Bronchial epithelial cell (primary cell): ENCODE measurements at regions not wholly inside any gene's neighbourhood (a gene's known extent, or its start where the extent isn't known, plus 50 kb on each side); places are given as distances from the start of the nearest gene placed in this dataset.

ENCODE experiments used
- DNase-seq: peaks from one replicate; pipeline ENCODE4 v3.0.0-alpha.2; 2010; ENCODE audit warnings: low read depth
- FAIRE-seq: peaks from 2 replicates; lab custom pipeline; 2011; peaks lifted over from hg19 to GRCh38; lab: Jason Lieb, UNC
- H3K27me3 ChIP-seq: 2 replicates; pipeline ENCODE4 v1.5.1; 2011; ENCODE audit warnings: low read length; ENCODE audit not compliant: control insufficient read depth, insufficient read depth
- H3K36me3 ChIP-seq: 2 replicates; pipeline ENCODE4 v1.5.1; 2011; ENCODE audit warnings: low read length; ENCODE audit not compliant: control insufficient read depth, insufficient read depth
- H3K4me3 ChIP-seq: 2 replicates; pipeline ENCODE4 v1.5.1; 2011; ENCODE audit warnings: mild to moderate bottlenecking, low read depth, low read length, control low read depth
- CTCF ChIP-seq: IDR thresholded peaks from 2 replicates; pipeline ENCODE4 v1.5.1; 2011; ENCODE audit warnings: mild to moderate bottlenecking, moderate library complexity, low read length, control low read depth, inconsistent platforms; ENCODE audit not compliant: insufficient read depth, severe bottlenecking

- no peak for DNase-seq
- Histone ChIP-seq H3K36me3 (no peaks in the 10 kb centered on the region), H3K4me3 (no peak overlapping the region), H3K27me3 (no peaks in the 10 kb centered on the region)
- no peak for TF ChIP-seq CTCF
- no peak for FAIRE-seq
Observed at GRCh38 chr13:82791035-82791434, 1091.2 kb downstream of the SLITRK1 start.

DNA sequence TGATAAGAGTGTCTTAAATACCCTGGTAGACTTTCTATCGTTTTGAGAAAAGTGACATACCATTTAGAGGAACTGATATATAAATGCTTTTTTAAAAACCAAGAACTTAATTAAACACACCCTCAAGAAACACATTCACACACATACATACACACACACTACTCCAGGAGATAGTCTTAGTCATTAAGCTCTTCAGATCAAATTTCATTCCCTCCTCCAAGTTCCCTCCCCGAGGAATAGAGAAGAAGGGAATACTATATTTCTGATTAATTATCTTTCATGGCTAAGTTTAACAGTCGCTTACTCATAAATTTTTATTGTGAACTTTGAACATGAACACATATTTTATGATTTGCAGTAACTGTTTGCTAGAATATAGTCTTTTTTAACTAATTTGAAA, 1109.5 kb downstream of the SLITRK1 start:
- no peak for DNase-seq
- no peak for FAIRE-seq
- TF ChIP-seq CTCF: no peak
- Histone ChIP-seq H3K27me3 (no peaks in the 10 kb centered on the region), H3K36me3 (no peaks in the 10 kb centered on the region), H3K4me3 (no peak overlapping the region)

DNA sequence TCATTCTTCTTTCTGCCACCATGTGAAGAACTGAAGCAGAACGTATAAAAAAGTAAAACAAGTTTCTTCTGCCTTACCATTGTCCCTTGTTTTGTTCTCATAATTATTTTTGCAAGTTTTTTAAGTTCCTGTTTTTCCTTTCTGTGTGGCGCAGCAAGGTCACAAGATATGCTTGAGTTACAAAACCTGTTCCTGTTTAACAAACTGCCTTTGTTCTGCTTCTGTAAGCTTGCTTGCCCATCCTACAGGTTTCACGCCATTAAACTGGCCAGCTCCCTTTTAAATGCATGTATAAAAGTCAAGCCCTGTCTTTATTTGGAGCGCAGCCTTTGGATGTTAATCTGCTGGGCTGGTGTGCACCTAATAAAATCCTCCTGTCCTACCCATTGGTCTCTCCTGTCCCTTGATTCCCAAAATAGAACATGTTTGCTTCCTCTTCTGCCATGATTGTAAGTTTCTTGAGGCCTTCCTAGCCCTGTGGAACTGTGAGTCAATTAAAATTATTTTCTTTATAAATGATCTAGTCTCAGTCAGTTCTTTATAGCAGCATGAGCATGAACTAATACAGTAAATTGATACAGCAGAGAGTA, 1115.4 kb downstream of the SLITRK1 start:
- H3K27me3 ChIP-seq: no peaks in the 10 kb centered on the region
- FAIRE-seq (no peak), DNase-seq (no peak)
- H3K36me3 ChIP-seq: no peaks in the 10 kb centered on the region
- no peak overlapping the region for H3K4me3 ChIP-seq
- TF ChIP-seq CTCF: no peak

DNA sequence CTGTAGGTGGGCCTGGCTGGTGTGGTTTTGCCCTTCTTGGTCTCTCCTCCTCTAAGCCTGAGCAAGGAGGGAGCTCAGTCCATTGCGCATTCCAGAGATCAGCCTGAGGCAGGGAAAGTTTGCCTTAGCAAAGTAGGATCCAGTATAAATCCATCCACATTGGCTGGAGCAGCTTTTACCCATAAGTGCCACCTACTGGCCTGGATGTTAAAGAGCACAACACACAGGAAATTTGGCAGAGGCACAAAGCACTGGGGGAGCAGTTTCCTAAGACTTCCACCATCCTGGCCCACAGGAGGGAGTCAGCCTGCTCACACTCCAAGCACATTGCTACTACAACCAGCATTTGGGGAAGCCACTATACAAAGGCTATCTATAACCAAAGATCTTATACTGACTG, 1124.2 kb downstream of the SLITRK1 start:
- no peak overlapping the region for H3K4me3 ChIP-seq
- peak; percentile 10 for DNase-seq
- peak; percentile 23 for FAIRE-seq
- peak; percentile 23 for TF ChIP-seq CTCF
- no peaks in the 10 kb centered on the region for H3K27me3 ChIP-seq
- no peaks in the 10 kb centered on the region for H3K36me3 ChIP-seq

GRCh38 chr13:82751206-82751605, 1131.1 kb downstream of the SLITRK1 start:
- TF ChIP-seq CTCF: no peak
- no peaks in the 10 kb centered on the region for H3K36me3 ChIP-seq
- no peak overlapping the region for H3K4me3 ChIP-seq
- FAIRE-seq (no peak), DNase-seq (no peak)
- no peaks in the 10 kb centered on the region for H3K27me3 ChIP-seq

- DNase-seq (no peak), FAIRE-seq (no peak)
- H3K4me3 ChIP-seq: no peak overlapping the region
- TF ChIP-seq CTCF: no peak
- no peaks in the 10 kb centered on the region for H3K36me3 ChIP-seq
- H3K27me3 ChIP-seq: no peaks in the 10 kb centered on the region
Observed at GRCh38 chr13:82749551-82749950, 1132.7 kb downstream of the SLITRK1 start.
